Osteoblast (primary cell): ENCODE measurements at regions not wholly inside any gene's neighbourhood (a gene's known extent, or its start where the extent isn't known, plus 50 kb on each side); places are given as distances from the start of the nearest gene placed in this dataset.

Experiments
- DNase-seq: peaks from one replicate; pipeline ENCODE4 v3.0.0; 2011; ENCODE audit warnings: low spot score, mixed read lengths; ENCODE audit not compliant: insufficient read length; ENCODE audit errors: missing footprints
- H2AFZ ChIP-seq: 2 replicates; pipeline ENCODE4 v1.6.0; 2011; ENCODE audit warnings: mild to moderate bottlenecking, low read length
- H3K27ac ChIP-seq: 2 replicates; pipeline ENCODE4 v1.5.1; 2011; ENCODE audit warnings: mild to moderate bottlenecking, low read depth, low read length, moderate library complexity
- H3K27me3 ChIP-seq: 2 replicates; pipeline ENCODE4 v1.6.0; 2012; ENCODE audit warnings: mild to moderate bottlenecking, control low read depth, inconsistent platforms, low read length, moderate library complexity; ENCODE audit not compliant: insufficient read depth
- H3K36me3 ChIP-seq: 2 replicates; pipeline ENCODE4 v1.5.1; 2011; ENCODE audit warnings: mild to moderate bottlenecking, low read length, control low read depth, moderate library complexity; ENCODE audit not compliant: insufficient read depth
- H3K4me1 ChIP-seq: 2 replicates; pipeline ENCODE4 v1.5.1; 2011; ENCODE audit warnings: mild to moderate bottlenecking, low read length, control low read depth, moderate library complexity; ENCODE audit not compliant: insufficient read depth
- H3K4me2 ChIP-seq: 2 replicates; pipeline ENCODE4 v1.6.0; 2011; ENCODE audit warnings: mild to moderate bottlenecking, low read length; ENCODE audit not compliant: insufficient read depth
- H3K4me3 ChIP-seq: fragments of 200-600 bp; sonication (generic); 3 replicates; pipeline ENCODE4 v1.5.1; 2012; ENCODE audit warnings: mild to moderate bottlenecking, low read length, inconsistent platforms; ENCODE audit not compliant: insufficient read depth
- H3K79me2 ChIP-seq: 2 replicates; pipeline ENCODE4 v1.6.0; 2012; ENCODE audit warnings: mild to moderate bottlenecking, low read length, control low read depth, inconsistent platforms; ENCODE audit not compliant: insufficient read depth
- H3K9me3 ChIP-seq: 2 replicates; pipeline ENCODE4 v1.5.1; 2011; ENCODE audit warnings: low read depth, low read length, control low read depth
- H4K20me1 ChIP-seq: 2 replicates; pipeline ENCODE4 v1.6.0; 2012; ENCODE audit warnings: mild to moderate bottlenecking, low read length, control low read depth; ENCODE audit not compliant: insufficient read depth
- CTCF ChIP-seq: IDR thresholded peaks from 2 replicates; pipeline ENCODE4 v1.5.1; 2011; ENCODE audit warnings: mild to moderate bottlenecking, low read depth, low read length, moderate library complexity; ENCODE audit errors: extremely low read depth

- Histone ChIP-seq H3K27ac (no peak overlapping the region), H3K4me2 (no peak overlapping the region), H4K20me1 (no peaks in the 10 kb centered on the region), H3K79me2 (no peaks in the 10 kb centered on the region), H3K4me3 (no peak overlapping the region), H2AFZ (no peak overlapping the region), H3K9me3 (no peaks in the 10 kb centered on the region), H3K27me3 (no peaks in the 10 kb centered on the region), H3K4me1 (no peaks in the 10 kb centered on the region), H3K36me3 (no peaks in the 10 kb centered on the region)
- DNase-seq = no peak
- no peak for TF ChIP-seq CTCF
Observed at GRCh38 chr18:41659438-41660130, 295.4 kb upstream of the PIK3C3 start.

GRCh38 chr18:41657189-41657588, 297.8 kb upstream of the PIK3C3 start:
- H3K9me3 ChIP-seq = no peaks in the 10 kb centered on the region
- no peaks in the 10 kb centered on the region for H4K20me1 ChIP-seq
- no peak for TF ChIP-seq CTCF
- H3K4me3 ChIP-seq = no peak overlapping the region
- no peak overlapping the region for H3K27ac ChIP-seq
- H3K36me3 ChIP-seq = no peaks in the 10 kb centered on the region
- H3K4me1 ChIP-seq = no peaks in the 10 kb centered on the region
- H3K79me2 ChIP-seq = no peaks in the 10 kb centered on the region
- no peak overlapping the region for H3K4me2 ChIP-seq
- no peak for DNase-seq
- H3K27me3 ChIP-seq = no peaks in the 10 kb centered on the region
- no peak overlapping the region for H2AFZ ChIP-seq

- Histone ChIP-seq H4K20me1 (no peaks in the 10 kb centered on the region), H3K27me3 (no peaks in the 10 kb centered on the region), H3K79me2 (no peaks in the 10 kb centered on the region), H3K4me1 (no peaks in the 10 kb centered on the region), H2AFZ (no peak overlapping the region), H3K9me3 (no peaks in the 10 kb centered on the region), H3K27ac (no peak overlapping the region), H3K36me3 (no peaks in the 10 kb centered on the region), H3K4me3 (no peak overlapping the region), H3K4me2 (no peak overlapping the region)
- no peak for TF ChIP-seq CTCF
- no peak for DNase-seq
Observed at GRCh38 chr18:41655074-41655473, 300.0 kb upstream of the PIK3C3 start.

GRCh38 chr18:41647914-41648313, 307.1 kb upstream of the PIK3C3 start:
- Histone ChIP-seq H3K4me3 (no peak overlapping the region), H3K27me3 (no peaks in the 10 kb centered on the region), H3K27ac (no peak overlapping the region), H3K36me3 (no peaks in the 10 kb centered on the region), H3K4me1 (no peaks in the 10 kb centered on the region), H3K4me2 (no peak overlapping the region), H2AFZ (no peak overlapping the region), H4K20me1 (no peaks in the 10 kb centered on the region), H3K9me3 (no peaks in the 10 kb centered on the region), H3K79me2 (no peaks in the 10 kb centered on the region)
- TF ChIP-seq CTCF = no peak
- DNase-seq = no peak
